NB4 (cell line): ENCODE measurements at regions not wholly inside any gene's neighbourhood (a gene's known extent, or its start where the extent isn't known, plus 50 kb on each side); places are given as distances from the start of the nearest gene placed in this dataset.

Source experiments
- POLR2A ChIP-seq: IDR thresholded peaks from 2 replicates; pipeline ENCODE4 v1.6.1; 2011; ENCODE audit warnings: mild to moderate bottlenecking; ENCODE audit not compliant: insufficient read length; ENCODE audit errors: extremely low read depth
- TF ChIP-seq, protein P1 (sequence below): IDR thresholded peaks from one replicate; pipeline ENCODE4 v1.5.1; 2012; ENCODE audit warnings: low read depth, low read length
- TF ChIP-seq, protein P2 (sequence below): IDR thresholded peaks from 2 replicates; pipeline ENCODE4 v1.6.1; 2011; ENCODE audit warnings: low read depth, low read length

DNA sequence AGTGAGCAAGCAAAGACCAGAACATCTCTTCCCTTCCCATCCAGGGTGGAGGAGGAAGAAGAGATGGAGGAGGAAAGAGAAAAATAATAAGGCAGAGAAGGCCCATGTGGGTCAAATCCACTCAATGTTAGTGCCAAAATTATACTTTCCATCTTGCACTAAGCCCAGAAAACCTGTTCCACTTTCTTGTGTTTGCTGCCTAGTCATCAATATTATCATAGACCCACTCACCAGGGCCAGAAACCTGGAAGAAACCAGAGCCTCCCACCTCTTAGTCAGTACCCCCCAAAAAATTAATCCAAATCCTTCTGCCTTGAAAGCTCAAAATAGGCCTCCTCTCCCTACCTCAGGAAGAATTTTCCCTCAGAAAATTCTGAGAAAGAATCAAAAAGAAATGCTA, 171.1 kb downstream of the SOD2 start:
- no peak for TF ChIP-seq POLR2A
- TF ChIP-seq, protein P1, sequence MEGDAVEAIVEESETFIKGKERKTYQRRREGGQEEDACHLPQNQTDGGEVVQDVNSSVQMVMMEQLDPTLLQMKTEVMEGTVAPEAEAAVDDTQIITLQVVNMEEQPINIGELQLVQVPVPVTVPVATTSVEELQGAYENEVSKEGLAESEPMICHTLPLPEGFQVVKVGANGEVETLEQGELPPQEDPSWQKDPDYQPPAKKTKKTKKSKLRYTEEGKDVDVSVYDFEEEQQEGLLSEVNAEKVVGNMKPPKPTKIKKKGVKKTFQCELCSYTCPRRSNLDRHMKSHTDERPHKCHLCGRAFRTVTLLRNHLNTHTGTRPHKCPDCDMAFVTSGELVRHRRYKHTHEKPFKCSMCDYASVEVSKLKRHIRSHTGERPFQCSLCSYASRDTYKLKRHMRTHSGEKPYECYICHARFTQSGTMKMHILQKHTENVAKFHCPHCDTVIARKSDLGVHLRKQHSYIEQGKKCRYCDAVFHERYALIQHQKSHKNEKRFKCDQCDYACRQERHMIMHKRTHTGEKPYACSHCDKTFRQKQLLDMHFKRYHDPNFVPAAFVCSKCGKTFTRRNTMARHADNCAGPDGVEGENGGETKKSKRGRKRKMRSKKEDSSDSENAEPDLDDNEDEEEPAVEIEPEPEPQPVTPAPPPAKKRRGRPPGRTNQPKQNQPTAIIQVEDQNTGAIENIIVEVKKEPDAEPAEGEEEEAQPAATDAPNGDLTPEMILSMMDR, result no peak
- TF ChIP-seq, protein P2, sequence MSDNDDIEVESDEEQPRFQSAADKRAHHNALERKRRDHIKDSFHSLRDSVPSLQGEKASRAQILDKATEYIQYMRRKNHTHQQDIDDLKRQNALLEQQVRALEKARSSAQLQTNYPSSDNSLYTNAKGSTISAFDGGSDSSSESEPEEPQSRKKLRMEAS, result no peak
